ENCODE measurements at regions not wholly inside any gene's neighbourhood (a gene's known extent, or its start where the extent isn't known, plus 50 kb on each side); places are given as distances from the start of the nearest gene placed in this dataset.

DNA sequence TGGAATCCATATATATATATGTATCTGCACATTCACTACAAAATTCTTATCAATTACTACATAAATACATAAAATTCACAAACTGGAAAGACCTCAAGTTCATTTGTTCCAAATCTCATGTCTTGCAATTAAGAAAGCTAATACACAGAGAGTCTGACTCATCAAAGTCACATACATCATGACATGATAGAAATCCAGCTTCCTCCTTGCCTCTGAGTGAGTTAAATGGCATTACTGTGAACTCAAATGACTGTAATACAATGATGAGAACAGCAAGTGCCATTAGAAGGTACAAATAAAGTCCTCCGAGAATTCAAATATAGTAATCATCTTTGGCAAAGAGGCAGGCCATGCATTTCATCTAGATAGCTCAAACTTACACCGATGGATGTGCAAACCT is 55.1 kb upstream of the AGTR1 start:
- DNase-seq (ENCODE audit: low read depth), result no peak

DNA sequence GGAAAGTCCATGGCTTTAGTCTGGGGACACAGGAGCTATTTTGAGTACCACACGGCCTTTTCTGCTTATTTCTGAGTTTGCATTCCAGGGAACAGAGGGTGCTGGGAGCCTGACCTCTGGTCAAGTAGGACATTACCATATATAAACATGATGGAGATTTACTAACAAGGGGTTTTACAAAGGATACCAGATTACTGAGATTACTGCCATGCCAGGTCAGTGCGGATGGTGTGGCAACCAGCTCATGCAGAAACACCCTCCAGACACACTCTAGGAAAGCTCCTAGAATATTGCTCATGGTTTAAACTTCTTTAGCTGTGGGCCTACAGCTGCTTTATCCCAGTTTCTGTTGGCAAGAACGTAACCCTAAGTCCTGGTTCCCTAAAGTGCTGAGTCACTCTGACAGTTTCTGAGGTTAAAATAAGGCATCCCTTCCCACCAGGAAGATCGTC is 54.3 kb upstream of the AGTR1 start:
- DNase-seq (ENCODE audit: low read depth), result peak; percentile 14

DNA sequence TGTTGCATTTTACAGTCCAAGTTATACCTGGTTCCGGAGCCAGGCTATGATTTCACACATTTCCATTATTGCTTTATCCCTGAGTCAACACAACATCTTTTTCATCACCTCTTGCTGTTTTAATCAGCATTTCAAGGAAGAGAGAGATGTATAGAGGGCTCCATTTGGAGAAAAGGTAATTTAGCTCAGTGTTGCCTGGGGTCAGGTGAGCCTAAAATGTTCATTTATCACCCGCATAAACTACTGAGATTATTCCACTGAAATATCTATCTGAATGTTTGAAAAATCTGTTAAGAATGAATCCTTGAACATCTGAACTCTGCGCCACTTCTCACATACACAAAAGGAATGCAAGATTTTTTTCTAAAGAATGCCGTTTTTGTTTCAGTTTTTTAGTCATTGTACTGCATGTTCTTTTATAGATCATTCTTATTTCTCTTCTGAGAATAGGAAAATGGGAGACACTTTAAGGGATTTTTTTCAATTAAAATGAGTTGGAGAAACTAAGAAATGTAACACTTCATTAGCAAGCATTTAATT is 51.5 kb upstream of the AGTR1 start:
- no peak for DNase-seq (ENCODE audit: low read depth)

Measured in HS-5 (cell line).